Testis (tissue), 2 donors: ENCODE measurements at regions not wholly inside any gene's neighbourhood (a gene's known extent, or its start where the extent isn't known, plus 50 kb on each side); places are given as distances from the start of the nearest gene placed in this dataset.
"Not testable (repeated sequence)": the region's sequence is repeated elsewhere in the genome, so short reads cannot be mapped to it uniquely, and the experiment has no call there.

Experiments used
- POLR2A ChIP-seq: fragments of 450-650 bp; IDR thresholded peaks from one replicate; pipeline ENCODE4 v1.6.1; 2017; ENCODE audit warnings: antibody characterized with exemption, mild to moderate bottlenecking, moderate library complexity
- TF ChIP-seq, protein P1 (sequence below), 3 experiments: fragments of 450-650 bp in 2 of 3; fragments of 200-600 bp in 1 of 3; sonication (generic) in 1 of 3; IDR thresholded peaks; one replicate each; pipeline ENCODE4 v1.5.1; 2016 to 2019; ENCODE audit warnings: antibody characterized with exemption in 3 of 3, mild to moderate bottlenecking in 2 of 3, moderate library complexity in 1 of 3

DNA sequence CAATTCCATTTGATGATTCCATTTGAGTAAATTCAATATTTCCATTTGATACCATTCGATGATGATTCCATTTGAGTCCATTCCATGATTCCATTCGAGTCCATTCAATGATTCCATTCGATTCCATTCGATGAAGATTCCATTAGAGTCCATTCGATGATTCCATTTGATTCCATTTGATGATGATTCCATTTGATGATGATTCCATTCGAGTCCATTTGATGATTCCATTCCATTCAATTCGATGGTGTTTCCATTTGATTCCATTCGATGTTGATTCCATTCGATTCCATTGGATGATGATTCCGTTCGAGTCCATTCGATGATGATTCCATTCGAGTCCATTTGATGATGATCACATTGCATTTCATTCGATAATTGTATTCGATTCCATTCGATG lies 1095.2 kb downstream of the RPIA start:
- TF ChIP-seq, protein P1, sequence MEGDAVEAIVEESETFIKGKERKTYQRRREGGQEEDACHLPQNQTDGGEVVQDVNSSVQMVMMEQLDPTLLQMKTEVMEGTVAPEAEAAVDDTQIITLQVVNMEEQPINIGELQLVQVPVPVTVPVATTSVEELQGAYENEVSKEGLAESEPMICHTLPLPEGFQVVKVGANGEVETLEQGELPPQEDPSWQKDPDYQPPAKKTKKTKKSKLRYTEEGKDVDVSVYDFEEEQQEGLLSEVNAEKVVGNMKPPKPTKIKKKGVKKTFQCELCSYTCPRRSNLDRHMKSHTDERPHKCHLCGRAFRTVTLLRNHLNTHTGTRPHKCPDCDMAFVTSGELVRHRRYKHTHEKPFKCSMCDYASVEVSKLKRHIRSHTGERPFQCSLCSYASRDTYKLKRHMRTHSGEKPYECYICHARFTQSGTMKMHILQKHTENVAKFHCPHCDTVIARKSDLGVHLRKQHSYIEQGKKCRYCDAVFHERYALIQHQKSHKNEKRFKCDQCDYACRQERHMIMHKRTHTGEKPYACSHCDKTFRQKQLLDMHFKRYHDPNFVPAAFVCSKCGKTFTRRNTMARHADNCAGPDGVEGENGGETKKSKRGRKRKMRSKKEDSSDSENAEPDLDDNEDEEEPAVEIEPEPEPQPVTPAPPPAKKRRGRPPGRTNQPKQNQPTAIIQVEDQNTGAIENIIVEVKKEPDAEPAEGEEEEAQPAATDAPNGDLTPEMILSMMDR (IDR thresholded peaks at IDR 0.05), result not testable (repeated sequence)
- not testable (repeated sequence) for TF ChIP-seq POLR2A
